ENCODE measurements at regions not wholly inside any gene's neighbourhood (a gene's known extent, or its start where the extent isn't known, plus 50 kb on each side); places are given as distances from the start of the nearest gene placed in this dataset.

- TF ChIP-seq, protein P1, sequence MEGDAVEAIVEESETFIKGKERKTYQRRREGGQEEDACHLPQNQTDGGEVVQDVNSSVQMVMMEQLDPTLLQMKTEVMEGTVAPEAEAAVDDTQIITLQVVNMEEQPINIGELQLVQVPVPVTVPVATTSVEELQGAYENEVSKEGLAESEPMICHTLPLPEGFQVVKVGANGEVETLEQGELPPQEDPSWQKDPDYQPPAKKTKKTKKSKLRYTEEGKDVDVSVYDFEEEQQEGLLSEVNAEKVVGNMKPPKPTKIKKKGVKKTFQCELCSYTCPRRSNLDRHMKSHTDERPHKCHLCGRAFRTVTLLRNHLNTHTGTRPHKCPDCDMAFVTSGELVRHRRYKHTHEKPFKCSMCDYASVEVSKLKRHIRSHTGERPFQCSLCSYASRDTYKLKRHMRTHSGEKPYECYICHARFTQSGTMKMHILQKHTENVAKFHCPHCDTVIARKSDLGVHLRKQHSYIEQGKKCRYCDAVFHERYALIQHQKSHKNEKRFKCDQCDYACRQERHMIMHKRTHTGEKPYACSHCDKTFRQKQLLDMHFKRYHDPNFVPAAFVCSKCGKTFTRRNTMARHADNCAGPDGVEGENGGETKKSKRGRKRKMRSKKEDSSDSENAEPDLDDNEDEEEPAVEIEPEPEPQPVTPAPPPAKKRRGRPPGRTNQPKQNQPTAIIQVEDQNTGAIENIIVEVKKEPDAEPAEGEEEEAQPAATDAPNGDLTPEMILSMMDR (IDR thresholded peaks at IDR 0.05): peak; percentile 69
- TF ChIP-seq RFX5 (IDR thresholded peaks at IDR 0.05) (no peak), TP53 (CRISPR knock-in tag; IDR thresholded peaks at IDR 0.05) (no peak), GATA3 (IDR thresholded peaks at IDR 0.05; ENCODE audit: borderline replicate concordance) (no peak), POLR2A (IDR thresholded peaks at IDR 0.05; ENCODE audit: low read length) (no peak)
These were observed 220.5 kb upstream of the ATXN7L3B start for GRCh38 chr12:74317078-74317601.

Data from A549 (cell line).